GM21737 (cell line): ENCODE measurements at regions not wholly inside any gene's neighbourhood (a gene's known extent, or its start where the extent isn't known, plus 50 kb on each side); places are given as distances from the start of the nearest gene placed in this dataset.

Experiments used
- ATAC-seq: cut with Tn5 transposase; IDR thresholded peaks from one replicate; pipeline ENCODE4 v1.9.1; 2021; ENCODE audit warnings: mild to moderate bottlenecking, moderate library complexity; ENCODE audit not compliant: unreplicated experiment

GRCh38 chr22:47445716-47446290 is 683.4 kb downstream of the TBC1D22A start:
- ATAC-seq: no peak

GRCh38 chr22:47445212-47445611 is 682.8 kb downstream of the TBC1D22A start:
- ATAC-seq: no peak

- no peak for ATAC-seq
These were observed 682.3 kb downstream of the TBC1D22A start for GRCh38 chr22:47444746-47445065.

GRCh38 chr22:47443836-47444745 is 681.6 kb downstream of the TBC1D22A start:
- no peak for ATAC-seq

- no peak for ATAC-seq
These were observed 680.4 kb downstream of the TBC1D22A start for GRCh38 chr22:47442821-47443220.

- ATAC-seq: no peak
These were observed 677.3 kb downstream of the TBC1D22A start for GRCh38 chr22:47439643-47440265.

- no peak for ATAC-seq
These were observed 675.2 kb downstream of the TBC1D22A start for GRCh38 chr22:47437636-47438035.

- ATAC-seq: no peak
These were observed 674.7 kb downstream of the TBC1D22A start for GRCh38 chr22:47437110-47437509.

GRCh38 chr22:47435826-47436225 is 673.4 kb downstream of the TBC1D22A start:
- ATAC-seq: no peak

- ATAC-seq: no peak
These were observed 672.7 kb downstream of the TBC1D22A start for GRCh38 chr22:47435204-47435487.

- ATAC-seq: no peak
These were observed 672.1 kb downstream of the TBC1D22A start for GRCh38 chr22:47434336-47435203.

- ATAC-seq: no peak
These were observed 671.2 kb downstream of the TBC1D22A start for GRCh38 chr22:47433627-47434026.

GRCh38 chr22:47432683-47433082 is 670.2 kb downstream of the TBC1D22A start:
- no peak for ATAC-seq

- no peak for ATAC-seq
These were observed 661.7 kb downstream of the TBC1D22A start for GRCh38 chr22:47423861-47424820.

GRCh38 chr22:47423266-47423665 is 660.8 kb downstream of the TBC1D22A start:
- ATAC-seq: no peak

GRCh38 chr22:47422736-47423135 is 660.3 kb downstream of the TBC1D22A start:
- ATAC-seq: no peak

- no peak for ATAC-seq
These were observed 659.4 kb downstream of the TBC1D22A start for GRCh38 chr22:47421846-47422245.

GRCh38 chr22:47420211-47420610 is 657.8 kb downstream of the TBC1D22A start:
- ATAC-seq: no peak

GRCh38 chr22:47419239-47419638 is 656.8 kb downstream of the TBC1D22A start:
- ATAC-seq: no peak

GRCh38 chr22:47417699-47418098 is 655.2 kb downstream of the TBC1D22A start:
- ATAC-seq: no peak
